GM21576 (cell line): ENCODE measurements at regions not wholly inside any gene's neighbourhood (a gene's known extent, or its start where the extent isn't known, plus 50 kb on each side); places are given as distances from the start of the nearest gene placed in this dataset.
"Not testable (repeated sequence)": the region's sequence is repeated elsewhere in the genome, so short reads cannot be mapped to it uniquely, and the experiment has no call there.

ENCODE experiments used
- ATAC-seq: cut with Tn5 transposase; IDR thresholded peaks from one replicate; pipeline ENCODE4 v1.9.1; 2021; ENCODE audit warnings: mild to moderate bottlenecking, moderate library complexity; ENCODE audit not compliant: unreplicated experiment

DNA sequence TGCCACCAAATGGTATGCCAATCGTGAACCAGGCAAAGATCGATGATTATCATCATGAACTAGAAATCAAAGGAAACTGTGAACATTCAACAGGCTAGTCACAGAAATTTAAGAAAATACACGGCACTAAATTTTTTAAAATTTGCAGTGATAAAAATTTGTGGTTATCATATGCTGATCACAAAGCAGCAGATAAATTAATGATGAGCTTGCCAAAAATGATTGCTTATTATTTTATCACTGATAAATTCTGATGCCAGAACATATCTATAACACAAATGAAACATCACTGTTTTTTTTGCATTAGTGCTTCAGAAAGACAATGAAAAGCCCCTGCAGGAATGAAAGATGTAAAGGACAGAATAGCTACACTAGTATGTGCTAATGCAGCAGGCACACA lies 1413.2 kb upstream of the MAP3K7 start:
- ATAC-seq: no peak

DNA sequence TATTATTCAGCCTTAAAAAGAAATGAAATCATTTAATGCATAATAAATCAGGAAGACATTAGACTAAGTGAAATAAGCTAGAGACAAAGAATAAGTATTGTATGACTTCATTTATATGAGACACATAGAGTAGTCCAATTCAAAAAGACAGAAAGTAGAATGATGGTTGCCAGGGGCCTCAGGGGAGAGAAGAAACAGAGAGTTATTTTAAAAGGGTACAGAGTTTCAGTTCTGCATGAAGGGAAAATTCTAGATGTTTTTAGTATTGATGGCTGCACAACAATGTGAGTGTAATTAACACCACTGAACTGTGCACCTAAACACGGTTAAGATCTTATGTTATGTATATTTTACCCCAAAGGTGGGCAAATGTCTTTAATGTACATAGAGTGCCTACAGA lies 1407.9 kb upstream of the MAP3K7 start:
- no peak for ATAC-seq

DNA sequence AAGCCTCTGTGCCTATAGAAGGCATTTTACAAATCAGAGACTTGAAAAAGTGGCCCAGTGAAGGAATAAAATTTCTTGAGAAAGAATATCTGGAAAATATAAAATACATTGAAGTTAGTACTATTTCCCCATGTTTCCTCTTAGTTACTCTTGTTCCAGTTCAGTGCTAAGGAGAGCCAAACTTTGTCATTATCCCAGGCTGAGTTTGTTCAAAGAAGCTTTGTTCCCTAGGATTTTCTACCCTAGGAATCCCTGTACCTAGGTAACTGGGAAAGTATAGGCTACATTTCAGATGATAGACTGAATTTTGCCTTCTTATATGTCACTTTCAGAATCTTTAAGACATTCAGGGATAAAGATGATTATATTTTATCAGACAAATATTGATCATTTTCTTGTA lies 1395.7 kb upstream of the MAP3K7 start:
- ATAC-seq: no peak

DNA sequence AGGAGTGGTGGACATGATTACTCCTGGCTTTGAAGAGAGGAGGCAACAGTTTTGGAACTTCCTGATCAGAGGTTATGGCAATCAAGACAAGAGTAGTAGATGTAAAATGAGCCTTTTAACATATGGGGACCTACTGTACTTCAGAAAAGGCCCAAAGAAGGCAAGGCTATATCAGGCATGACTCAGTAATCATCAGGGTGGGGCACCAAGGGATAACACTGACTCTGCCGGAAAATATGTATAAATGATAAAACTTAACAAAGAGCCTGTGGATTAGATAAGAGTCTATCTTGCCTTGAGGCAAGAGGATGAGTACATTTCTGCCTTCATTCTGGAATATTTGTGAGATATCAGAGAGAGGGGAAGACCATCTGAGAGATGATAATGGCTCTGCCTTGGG lies 1389.9 kb upstream of the MAP3K7 start:
- ATAC-seq: no peak

DNA sequence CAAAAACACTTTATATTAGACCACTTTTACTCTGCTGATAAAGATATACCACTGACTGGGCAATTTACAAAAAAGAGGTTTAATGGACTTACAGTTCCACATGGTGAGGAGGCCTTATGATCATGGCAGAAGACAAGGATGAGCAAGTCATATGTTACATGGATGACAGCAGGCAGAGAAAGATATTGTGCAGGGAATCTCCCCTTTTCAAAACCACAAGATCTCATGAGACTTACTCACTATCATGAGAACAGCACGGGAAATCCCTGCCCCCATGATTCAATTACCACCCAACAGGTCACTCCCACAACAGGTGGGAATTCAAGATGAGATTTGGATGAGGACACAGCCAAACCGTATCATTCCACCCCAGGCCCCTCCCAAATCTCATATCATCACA lies 1383.8 kb upstream of the MAP3K7 start:
- ATAC-seq: no peak

DNA sequence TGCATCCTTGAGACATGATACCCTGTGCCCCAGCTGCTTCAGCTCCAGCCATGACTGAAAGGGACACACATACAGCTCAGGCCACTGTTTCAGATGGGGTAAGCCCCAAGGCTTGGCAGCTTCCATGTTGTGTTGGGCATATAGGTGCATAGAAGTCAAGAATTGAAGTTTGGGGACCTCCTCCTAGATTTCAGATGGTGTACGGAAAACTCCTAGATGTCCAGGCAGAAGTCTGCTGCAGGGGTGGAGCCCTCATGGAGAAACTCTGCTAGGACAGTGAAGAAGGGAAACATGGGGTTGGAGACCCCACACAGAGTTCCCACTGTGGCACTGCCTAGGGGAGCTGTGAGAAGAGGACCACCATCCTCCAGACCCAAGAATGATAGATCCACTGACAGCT lies 1379.0 kb upstream of the MAP3K7 start:
- ATAC-seq: no peak

DNA sequence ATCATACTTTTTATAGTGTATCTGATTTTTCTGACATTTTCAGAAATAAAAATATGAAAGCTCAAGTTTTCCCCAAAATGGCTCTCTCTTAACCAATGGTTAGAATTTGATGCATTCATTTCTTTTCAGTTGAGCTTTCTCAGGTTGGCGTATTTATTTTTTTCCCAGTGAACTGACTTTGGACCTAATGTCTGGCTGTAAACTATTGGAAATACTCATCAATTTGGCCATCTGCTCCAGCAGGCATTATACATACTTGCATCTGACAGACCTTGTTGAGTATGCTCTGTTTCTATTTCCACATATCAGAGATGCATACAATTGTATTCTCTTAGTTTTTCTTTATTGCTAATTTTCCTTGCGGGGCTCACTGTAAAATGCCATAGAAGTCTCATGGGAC lies 1374.8 kb upstream of the MAP3K7 start:
- no peak for ATAC-seq

DNA sequence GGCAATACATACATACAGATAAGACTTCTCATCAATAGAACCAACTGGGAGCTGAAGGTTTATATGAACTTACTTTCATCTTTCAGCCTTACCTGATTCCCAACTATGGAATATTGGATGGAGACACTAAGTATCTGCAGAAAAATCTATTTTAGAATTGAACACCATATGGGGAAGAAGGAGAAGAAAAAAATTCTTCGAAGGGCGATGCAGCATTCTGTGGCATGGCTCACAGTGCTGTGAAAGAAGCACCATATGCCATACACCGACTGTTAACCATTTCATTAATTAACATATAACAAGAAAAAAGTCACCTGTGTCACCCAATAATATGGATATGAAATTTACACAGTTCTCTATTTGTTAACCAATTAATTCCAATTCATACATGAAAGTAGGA lies 1374.4 kb upstream of the MAP3K7 start:
- ATAC-seq: no peak

DNA sequence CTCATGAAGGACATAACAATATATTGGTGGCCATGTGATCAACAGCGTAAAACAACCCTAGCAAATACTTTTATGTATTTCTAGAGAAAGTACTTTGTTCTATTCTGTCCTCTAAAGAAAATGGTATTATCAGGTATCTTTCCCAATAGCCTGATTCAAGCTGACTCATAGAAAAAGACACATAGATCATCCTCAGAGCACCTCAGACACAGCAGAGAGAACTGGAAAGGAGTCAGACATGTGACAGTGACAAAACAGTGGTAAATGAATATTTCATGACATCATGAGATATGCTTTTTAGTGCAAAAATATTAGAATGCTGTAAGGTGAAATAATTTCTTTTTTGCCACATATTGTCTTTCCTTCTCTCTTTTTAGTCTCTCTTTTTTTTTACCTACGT lies 1355.0 kb upstream of the MAP3K7 start:
- ATAC-seq: no peak

DNA sequence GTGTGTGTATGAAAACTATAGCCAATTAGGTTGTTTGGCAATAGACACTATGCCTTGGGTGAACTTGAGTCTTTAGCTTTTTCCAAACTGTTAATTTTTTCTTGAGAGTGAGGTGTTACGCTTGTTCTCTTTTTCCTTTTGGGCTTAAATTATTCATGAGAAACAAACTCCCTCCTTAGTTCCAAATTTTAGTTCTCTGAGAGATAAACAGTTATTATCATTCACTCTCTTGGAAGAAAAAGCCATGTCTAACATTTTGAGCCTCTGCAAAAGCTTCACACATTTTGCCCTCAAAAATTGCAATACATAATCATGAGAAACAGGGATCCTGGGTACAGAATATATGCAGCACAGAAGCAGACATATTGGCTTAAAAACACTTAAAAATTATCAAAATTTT lies 1353.9 kb upstream of the MAP3K7 start:
- no peak for ATAC-seq

DNA sequence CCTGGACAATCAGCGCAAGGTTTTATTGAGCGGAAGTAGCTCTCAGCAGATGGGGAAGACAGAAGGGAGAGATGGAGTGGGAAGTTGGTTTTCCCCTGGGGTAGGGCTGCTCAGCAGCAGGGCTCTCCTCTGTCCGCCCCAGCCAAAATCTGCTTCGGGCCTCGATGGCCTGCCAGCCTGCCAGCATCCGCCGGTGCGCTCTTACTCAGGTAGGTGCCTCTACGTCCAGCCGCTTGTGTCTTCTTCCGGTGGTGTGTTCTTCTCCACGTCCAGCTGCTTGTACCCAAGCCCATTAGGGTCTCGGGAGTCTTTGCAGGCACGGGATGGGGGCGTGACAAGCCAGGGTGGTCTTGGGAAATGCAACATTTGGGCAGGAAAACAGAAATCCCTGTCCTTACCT lies 1340.0 kb upstream of the MAP3K7 start:
- no peak for ATAC-seq

DNA sequence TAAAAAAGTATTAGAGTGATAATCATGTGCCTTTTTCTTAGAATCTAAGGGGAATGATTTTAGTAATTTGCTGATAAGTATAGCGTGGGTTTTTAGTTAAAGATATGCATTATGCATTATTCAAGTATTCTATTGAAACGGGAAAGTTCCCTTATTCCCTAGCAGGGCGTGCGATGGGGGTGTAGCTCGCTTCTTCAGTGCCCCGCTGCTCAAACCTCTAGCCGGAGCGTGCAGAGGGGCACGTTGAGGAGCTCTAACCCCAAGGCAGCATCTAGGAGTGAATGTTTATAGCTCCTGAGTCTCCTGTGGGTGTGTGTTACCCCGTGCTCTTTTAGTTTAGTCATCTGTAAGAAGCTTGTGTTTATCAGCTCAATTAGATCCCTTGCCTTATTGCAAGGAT lies 1339.5 kb upstream of the MAP3K7 start:
- no peak for ATAC-seq

DNA sequence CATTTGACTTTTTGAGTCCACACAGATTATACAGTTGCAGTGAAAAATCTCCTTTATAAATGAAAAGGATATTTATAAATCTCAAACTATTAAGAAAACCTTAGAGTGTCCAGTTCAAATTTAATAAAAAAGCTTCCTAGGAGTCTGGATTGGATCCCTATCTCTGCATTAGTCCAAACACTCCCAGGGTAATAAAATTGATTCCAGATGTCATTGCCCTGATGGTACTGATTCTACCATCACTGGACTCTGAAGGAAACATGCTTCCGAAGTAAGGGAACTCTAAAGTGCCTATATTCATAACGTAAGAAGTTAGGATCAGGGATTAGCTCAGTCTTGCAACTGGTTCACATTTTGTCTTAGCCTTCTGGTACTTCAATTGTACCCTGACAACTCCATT lies 1325.1 kb upstream of the MAP3K7 start:
- no peak for ATAC-seq

DNA sequence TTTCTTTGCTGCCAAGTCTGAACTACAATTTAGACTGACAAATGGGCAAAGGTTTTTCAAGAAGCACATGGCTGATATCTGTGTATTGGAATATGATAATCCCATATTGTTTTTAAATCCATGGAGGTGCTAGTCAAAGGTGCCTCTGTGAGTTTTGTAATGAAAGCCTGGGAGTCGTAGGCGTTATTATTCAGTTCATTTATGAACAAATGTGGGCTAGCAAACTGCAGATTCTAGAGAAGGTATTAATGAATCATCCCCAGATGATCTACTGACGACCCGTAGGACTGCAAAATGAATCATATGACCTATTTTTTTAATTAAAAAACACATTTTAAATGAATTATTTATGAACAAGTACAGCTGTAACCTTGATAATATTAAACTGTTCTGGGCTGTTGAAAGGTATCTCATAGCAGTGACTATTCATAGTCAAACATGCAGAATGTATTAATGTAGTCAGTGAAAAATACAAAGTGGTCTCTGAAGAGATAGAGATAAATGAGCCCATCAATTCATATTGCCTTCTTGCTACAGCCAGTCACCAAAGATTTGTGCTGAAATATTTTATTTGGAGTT lies 1317.8 kb upstream of the MAP3K7 start:
- no peak for ATAC-seq

DNA sequence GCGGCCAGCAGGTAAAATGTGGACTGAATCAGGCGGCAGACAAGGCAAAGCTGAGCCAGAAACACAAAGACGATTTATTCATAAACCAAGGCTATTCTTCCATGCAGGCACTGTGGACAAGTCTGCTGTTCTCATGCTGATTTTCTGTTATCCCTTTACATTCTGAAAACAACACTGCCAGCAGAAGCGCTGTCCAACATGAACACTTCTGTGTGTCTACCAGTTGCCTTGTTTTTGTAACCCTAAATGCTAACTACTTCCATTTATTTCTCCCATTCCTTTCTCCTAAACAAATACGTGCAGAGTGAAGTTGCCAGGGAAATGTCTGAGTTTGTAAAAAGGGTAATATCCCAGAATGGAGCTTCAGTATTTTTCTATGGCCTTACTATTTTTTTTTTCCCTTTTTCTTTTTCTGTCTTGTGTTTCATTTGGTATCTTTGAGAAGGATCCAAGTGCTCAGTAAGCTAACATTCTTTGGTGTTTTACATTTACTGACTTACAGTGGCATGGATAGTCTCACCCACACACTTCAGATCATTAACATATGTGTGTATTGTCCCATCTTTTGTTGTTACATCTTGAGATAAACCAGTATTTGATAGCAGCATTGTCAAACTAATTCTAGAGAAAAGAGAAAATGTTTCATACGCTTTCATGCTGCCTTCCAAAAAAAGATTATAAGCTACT lies 1308.9 kb upstream of the MAP3K7 start:
- no peak for ATAC-seq

DNA sequence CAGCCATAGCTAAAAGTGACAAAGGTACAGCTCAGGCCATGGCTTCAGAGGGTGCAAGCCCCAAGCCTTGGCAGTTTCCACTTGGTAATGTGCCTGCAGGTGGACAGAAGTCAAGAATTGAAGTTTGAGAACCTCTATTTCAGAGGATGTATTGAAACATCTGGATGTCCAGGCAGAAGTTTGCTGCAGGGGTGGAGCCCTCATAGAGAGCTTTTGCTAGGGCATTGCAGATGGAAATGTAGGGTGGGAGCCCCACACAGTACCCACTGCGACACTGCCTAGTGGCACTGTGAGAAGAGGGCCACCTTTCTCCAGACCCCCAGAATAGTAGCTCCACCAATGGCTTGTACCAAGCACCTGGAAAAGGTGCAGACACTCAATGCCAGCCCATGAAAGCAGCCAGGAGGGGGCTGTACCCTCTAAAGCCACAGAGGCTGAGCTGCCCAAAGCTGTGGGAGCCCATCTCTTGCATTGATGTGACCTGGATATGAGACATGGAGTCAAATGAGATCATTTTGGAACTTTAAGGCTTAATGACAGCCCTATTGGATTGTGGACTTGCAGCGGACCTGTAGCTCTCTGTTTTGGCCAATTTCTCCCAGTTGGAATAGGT lies 1299.4 kb upstream of the MAP3K7 start:
- ATAC-seq: no peak

DNA sequence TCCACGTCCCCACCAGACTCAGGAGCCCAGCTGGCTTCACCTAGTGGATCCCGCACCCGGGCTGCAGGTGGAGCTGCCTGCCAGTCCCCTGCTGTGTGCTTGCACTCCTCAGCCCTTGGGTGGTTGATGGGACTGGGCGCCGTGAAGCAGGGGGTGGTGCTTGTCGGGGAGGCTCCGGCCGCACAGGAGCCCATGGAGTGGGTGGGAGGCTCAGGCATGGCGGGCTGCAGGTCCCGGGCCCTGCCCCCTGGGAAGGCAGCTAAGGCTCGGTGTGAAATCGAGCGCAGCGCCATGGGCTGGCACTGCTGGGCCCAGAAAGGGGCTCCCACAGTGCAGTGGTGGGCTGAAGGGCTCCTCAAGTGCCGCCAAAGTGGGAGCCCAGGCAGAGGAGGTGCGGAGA lies 1294.9 kb upstream of the MAP3K7 start:
- ATAC-seq: not testable (repeated sequence)

DNA sequence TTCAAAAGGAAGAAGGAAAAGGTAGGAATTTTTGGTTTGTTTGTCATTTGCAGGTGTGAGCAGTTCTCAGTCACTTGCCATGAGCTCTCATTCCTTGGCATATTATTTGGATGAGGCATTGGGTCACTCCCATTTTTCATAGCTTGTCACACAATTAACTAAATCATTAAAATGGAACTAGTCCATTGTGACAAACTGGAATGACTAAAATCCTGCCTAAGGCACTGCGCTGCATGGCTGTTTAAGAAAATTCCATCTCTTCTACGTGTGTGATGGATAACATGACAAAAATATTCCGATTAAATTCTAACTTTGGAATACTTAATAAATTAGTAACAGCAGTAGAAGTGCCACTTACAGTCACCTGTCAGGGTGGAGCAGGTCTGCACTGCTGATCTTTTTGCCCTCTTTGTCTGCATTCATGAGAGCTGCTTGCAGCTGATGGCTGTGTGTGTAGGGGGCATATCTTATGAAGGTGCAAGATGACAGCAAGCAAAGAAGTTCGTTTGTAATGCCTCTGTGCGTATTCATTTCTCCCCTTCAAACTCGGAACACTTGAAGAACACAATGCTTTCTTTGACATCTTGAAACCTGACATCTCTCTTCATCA lies 1292.6 kb upstream of the MAP3K7 start:
- ATAC-seq: no peak

DNA sequence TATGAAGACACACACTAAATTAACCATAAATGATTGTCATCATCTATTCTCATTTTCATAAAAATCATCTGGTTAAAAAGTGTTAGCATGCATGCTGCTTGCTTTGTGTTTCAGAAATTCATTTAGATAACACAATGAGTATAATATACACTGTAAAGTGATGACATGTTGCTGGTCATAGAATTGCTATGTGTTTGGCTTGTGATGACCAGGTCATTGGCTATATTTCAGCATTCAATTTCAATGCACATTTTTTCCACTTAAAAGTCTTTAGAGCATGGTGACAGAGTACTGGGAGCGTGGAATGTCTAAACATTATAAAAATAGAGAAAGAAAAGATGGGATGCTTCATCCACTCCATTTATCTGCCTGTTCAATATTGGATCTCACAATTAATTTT lies 1291.1 kb upstream of the MAP3K7 start:
- no peak for ATAC-seq

DNA sequence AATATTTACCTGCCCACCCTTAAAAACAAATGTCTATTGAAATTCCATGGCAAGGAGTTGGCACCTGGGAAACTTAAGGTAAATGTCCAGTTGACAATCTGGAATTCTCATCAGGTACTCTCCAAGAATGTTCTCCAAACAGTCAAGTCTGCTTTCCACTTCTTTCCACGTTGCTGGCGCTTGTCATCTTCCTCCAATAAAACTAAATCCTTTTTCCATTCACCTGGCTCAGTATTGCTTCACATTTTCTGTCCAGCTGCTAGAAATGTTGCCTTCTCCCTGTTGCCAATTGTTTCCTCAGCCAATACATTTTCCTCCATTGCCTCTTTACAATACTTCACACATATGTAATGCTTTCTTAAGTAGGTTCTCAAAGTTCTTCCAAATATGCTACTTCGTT lies 1288.1 kb upstream of the MAP3K7 start:
- ATAC-seq: no peak

DNA sequence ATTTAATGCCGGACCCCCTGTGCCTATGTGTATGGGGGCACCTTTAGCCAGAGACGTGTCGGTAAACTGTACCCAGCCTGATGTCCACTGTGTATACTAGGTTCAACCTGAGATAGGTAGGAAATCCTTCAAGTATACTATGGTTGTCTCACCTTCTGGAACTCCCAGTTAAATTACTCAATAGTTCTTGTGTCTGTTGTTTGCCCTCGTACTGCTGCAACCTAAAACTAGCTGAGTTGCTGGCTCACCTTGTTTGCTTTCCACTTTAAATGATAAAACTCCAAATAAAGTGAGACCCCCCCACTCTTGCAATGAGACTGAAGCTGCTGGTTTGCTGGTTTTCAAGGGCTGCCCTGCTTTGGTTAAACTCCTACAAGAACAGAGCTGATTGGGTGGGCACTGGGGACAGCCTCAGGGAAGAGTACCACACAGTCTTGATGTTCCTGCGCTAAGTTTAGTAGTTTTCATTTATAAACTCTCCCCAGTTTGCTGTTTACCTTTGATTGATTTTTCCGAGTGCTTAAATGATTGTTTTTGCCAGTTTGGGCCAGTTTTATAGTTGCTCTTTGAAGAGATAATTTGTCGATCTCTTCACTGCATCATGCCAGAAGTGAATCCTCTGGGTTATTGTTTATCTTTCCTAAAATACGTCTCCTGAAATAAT lies 1281.8 kb upstream of the MAP3K7 start:
- no peak for ATAC-seq

DNA sequence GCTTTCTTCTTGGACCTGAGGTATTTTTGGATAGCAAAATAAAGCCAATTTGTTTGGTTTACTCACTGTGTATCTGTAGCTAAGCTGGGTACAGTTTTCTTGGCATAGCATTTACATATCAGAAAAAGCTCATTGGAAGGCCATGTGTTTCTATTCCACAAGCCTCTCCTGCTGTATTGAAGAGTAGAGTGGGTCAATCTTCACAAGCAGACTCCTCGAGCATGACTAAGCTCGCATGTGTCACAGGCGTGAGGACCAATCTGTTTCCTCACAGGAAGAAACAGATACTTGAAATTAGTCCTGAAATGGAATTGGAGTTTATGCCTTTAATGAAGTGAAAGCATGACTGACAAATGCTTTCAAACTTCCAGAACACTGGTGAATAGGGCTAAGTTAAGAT lies 1279.0 kb upstream of the MAP3K7 start:
- no peak for ATAC-seq
